ENCODE measurements at regions not wholly inside any gene's neighbourhood (a gene's known extent, or its start where the extent isn't known, plus 50 kb on each side); places are given as distances from the start of the nearest gene placed in this dataset.
"Not testable (repeated sequence)": the region's sequence is repeated elsewhere in the genome, so short reads cannot be mapped to it uniquely, and the experiment has no call there.

- DNase-seq: no peak
Measured at GRCh38 chr6:150456466-150456865, 87.7 kb downstream of the IYD start.

- no peak for DNase-seq
Measured at GRCh38 chr6:150456902-150457643, 88.3 kb downstream of the IYD start.

- no peak for DNase-seq
Measured at GRCh38 chr6:150458579-150458978, 89.8 kb downstream of the IYD start.

- no peak for DNase-seq
Measured at GRCh38 chr6:150463852-150464251, 95.0 kb downstream of the IYD start.

- no peak for DNase-seq
Measured at GRCh38 chr6:150464966-150465365, 96.2 kb downstream of the IYD start.

- DNase-seq: no peak
Measured at GRCh38 chr6:150465610-150466009, 96.8 kb downstream of the IYD start.

- DNase-seq: no peak
Measured at GRCh38 chr6:150466196-150466595, 97.4 kb downstream of the IYD start.

GRCh38 chr6:150470131-150470530 is 101.3 kb downstream of the IYD start:
- DNase-seq: no peak

- DNase-seq: no peak
Measured at GRCh38 chr6:150470960-150471665, 102.3 kb downstream of the IYD start.

- no peak for DNase-seq
Measured at GRCh38 chr6:150478656-150479545, 110.1 kb downstream of the IYD start.

GRCh38 chr6:150482883-150483409 is 114.1 kb downstream of the IYD start:
- no peak for DNase-seq

GRCh38 chr6:150485161-150485958 is 114.3 kb upstream of the PLEKHG1 start:
- DNase-seq: no peak

- DNase-seq: no peak
Measured at GRCh38 chr6:150486048-150486447, 113.6 kb upstream of the PLEKHG1 start.

GRCh38 chr6:150490586-150490985 is 109.1 kb upstream of the PLEKHG1 start:
- no peak for DNase-seq

- no peak for DNase-seq
Measured at GRCh38 chr6:150491131-150491810, 108.4 kb upstream of the PLEKHG1 start.

GRCh38 chr6:150491811-150492172 is 107.9 kb upstream of the PLEKHG1 start:
- DNase-seq: no peak

- DNase-seq: no peak
Measured at GRCh38 chr6:150492507-150492906, 107.2 kb upstream of the PLEKHG1 start.

GRCh38 chr6:150492941-150493340 is 106.7 kb upstream of the PLEKHG1 start:
- no peak for DNase-seq

GRCh38 chr6:150493552-150493951 is 106.1 kb upstream of the PLEKHG1 start:
- DNase-seq: not testable (repeated sequence)

- no peak for DNase-seq
Measured at GRCh38 chr6:150494241-150494640, 105.4 kb upstream of the PLEKHG1 start.

GRCh38 chr6:150495126-150495525 is 104.6 kb upstream of the PLEKHG1 start:
- no peak for DNase-seq

- DNase-seq: no peak
Measured at GRCh38 chr6:150496629-150497028, 103.1 kb upstream of the PLEKHG1 start.

Data from suppressor macrophage (primary cell).